T47D (cell line): ENCODE measurements at regions not wholly inside any gene's neighbourhood (a gene's known extent, or its start where the extent isn't known, plus 50 kb on each side); places are given as distances from the start of the nearest gene placed in this dataset.

Experiments
- DNase-seq, 2 experiments: peaks; one replicate each; pipeline versions ENCODE4 v3.0.0 to v3.0.0-alpha.2; 2011 to 2012; ENCODE audit warnings: low read depth in 1 of 2, low spot score in 1 of 2
- JUND ChIP-seq: IDR thresholded peaks from 2 replicates; pipeline ENCODE4 v1.6.1; 2012; ENCODE audit warnings: low read depth
- in situ Hi-C: cut with HindIII; loops from 2 replicates; pipeline ENCODE4 v1.10.0; 2016; ENCODE audit warnings: low sequenced_read_pairs, low pct_unique_long_range_greater_than_20kb

GRCh38 chr12:113577464-113578129 is 105.9 kb upstream of the LHX5 start:
- no peak for DNase-seq
- in situ Hi-C loops, result no loop called here
- TF ChIP-seq JUND, result no peak

DNA sequence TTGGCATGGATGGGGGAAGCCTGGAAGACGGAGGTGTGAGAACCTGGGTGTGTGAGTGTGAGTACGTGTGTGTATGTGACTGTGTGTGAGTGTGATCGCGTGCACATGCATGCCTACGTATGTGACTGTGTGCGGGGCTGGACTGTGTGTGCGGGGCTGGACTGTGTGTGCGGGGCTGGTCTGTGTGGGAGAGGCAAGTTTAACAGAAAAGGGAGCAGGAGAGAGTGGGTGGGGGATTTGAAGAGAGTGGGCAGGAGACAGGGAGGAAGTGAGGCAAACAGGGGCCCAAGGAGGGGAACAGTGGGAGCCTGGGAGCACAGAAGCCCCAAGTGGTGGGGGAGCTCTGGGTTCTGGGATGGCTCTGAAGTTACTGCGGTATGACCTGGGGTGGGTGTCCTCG is 103.7 kb upstream of the LHX5 start:
- in situ Hi-C loops, result no loop called here
- TF ChIP-seq JUND, result no peak

GRCh38 chr12:113573148-113573547 is 101.5 kb upstream of the LHX5 start:
- DNase-seq, result no peak
- no peak for TF ChIP-seq JUND
- in situ Hi-C loops, result no loop called here

More for the DNA sequence above, 103.7 kb upstream of the LHX5 start:
- DNase-seq, result no peak

DNA sequence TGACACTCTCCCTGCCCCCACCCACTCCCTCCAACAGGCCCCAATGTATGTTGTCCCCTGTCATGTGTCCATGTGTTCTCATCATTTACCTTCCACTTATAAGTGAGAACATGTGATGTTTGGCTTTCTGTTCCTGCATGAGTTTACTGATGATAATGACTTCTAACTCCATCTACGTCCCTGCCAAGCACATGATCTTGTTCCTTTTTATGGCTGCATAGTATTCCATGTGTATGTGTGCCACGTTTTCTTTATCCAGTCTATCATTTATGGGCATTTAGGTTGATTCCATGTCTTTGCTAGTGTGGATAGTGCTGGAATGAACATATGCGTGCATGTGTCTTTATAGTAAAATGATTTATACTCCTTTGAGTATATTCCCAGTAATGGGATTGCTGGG is 100.0 kb upstream of the LHX5 start:
- no peak for TF ChIP-seq JUND
- no peak for DNase-seq
- in situ Hi-C loops, result no loop called here

DNA sequence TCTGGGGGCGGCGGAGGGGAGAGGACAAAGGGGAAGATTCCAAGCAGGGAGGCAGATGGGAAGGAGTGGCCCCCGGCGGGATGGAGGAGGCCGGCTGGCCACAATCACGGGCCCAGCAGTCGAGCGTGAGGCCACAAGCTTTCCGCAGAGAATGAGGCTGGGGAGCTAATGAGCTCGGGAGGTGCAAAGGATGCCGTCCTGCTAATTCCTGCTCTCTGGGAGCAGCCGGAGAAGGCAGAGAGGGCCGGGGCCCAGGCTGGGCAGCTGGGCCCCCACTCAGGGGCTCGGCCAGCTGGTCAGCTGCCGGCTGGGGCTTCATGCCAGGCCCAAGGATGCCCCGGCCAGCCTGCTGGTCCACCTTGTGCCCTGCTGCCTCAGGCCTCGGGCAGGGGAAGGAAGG is 98.1 kb upstream of the LHX5 start:
- DNase-seq, result no peak
- TF ChIP-seq JUND, result no peak
- in situ Hi-C loops, result no loop called here

GRCh38 chr12:113568021-113568420 is 96.3 kb upstream of the LHX5 start:
- in situ Hi-C loops, result no loop called here
- TF ChIP-seq JUND, result no peak
- no peak for DNase-seq

GRCh38 chr12:113565368-113565767 is 93.7 kb upstream of the LHX5 start:
- DNase-seq, result no peak
- in situ Hi-C loops, result no loop called here
- no peak for TF ChIP-seq JUND

DNA sequence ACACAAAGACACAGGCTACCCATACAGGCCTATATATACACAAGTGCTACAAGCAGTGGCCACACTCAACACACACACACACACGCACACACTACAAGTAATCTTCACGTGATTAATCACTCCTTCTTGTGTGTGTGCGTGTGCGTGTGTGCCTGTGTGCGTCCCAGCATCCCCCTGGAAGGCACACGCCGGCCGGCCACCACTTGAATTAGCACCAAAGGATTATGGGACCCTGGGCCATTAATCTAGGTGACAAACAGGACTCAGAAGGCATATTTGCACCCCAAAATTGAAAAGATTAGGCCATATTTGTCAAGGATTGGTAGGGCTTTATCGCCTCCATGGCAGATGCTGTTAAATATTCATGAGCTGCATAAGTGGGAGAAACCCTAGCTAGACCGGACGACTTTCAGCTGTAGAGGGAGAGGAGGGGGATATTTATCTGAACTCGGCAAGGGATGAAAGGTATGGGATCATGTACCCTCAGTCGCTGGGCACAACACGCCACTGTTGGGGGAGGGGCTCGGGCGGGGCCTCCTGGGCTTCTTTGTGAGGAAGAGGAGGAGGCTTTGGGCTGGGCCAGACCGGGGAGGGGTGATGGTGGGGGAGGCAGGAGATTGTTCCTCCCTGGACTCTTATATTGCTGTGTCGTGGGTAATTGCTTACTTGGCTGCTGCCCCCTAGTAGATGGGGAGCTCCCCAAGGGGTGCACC is 89.6 kb upstream of the LHX5 start:
- in situ Hi-C loops, result no loop called here
- no peak for TF ChIP-seq JUND
- DNase-seq, result no peak

DNA sequence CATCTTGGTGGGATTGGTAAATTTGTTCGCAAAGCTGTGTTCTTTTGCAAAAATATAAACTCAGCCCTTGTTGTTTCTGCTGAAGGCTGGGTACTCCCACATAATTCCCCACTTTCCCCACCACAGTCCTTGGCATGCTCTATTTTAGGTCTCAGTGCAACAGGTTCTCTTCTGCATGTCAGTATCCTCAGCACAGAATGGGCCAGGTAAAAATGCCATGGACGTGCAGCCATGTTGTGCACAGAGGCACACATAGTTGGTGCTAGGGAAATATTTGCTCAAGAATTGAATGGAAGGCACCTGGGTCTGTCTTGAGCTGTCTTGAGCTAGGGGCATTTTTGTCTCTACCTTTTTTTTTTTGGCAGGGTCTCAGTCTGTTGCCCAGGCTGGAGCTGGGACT is 87.8 kb upstream of the LHX5 start:
- no peak for TF ChIP-seq JUND
- in situ Hi-C loops, result no loop called here
- DNase-seq, result no peak

- in situ Hi-C loops, result no loop called here
- no peak for DNase-seq
- TF ChIP-seq JUND, result no peak
Observed at GRCh38 chr12:113555226-113555625, 83.6 kb upstream of the LHX5 start.

- in situ Hi-C loops, result no loop called here
- DNase-seq, result no peak
- no peak for TF ChIP-seq JUND
Observed at GRCh38 chr12:113552760-113553159, 81.1 kb upstream of the LHX5 start.

- DNase-seq, result no peak
- no peak for TF ChIP-seq JUND
- in situ Hi-C loops, result no loop called here
Observed at GRCh38 chr12:113551563-113551962, 79.9 kb upstream of the LHX5 start.

DNA sequence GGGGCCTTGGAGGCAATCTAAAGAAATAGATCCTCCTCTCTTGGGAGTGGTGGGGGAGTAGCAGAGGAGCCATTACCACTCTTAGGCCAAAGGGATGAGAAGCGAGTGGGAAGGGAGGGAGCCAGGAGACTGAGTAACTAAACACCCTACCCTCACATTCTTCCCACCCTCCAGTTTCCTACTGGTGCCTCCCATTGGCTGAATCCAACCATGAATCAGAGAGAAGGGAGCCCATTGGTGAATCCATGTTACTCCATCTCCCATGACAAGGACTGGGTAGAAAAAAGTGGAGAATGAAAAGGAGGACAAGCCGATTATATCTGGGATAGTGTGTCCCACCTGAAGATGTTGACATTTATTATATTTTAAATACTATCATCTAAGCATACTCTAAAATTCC is 76.8 kb upstream of the LHX5 start:
- no peak for DNase-seq
- in situ Hi-C loops, result no loop called here
- no peak for TF ChIP-seq JUND
